Suprapubic skin (tissue), 3 donors: ENCODE measurements at regions not wholly inside any gene's neighbourhood (a gene's known extent, or its start where the extent isn't known, plus 50 kb on each side); places are given as distances from the start of the nearest gene placed in this dataset.

Experiments used
- POLR2A ChIP-seq, 2 donors: fragments of 450-650 bp; IDR thresholded peaks; one replicate each; pipeline ENCODE4 v1.6.1; 2017; ENCODE audit warnings: antibody characterized with exemption in 2 of 2, mild to moderate bottlenecking in 2 of 2, moderate library complexity in 2 of 2
- TF ChIP-seq, protein P1 (sequence below), 2 donors: fragments of 200-600 bp in 1 of 2; fragments of 450-650 bp in 1 of 2; sonication (generic) in 1 of 2; IDR thresholded peaks; one replicate each; pipeline ENCODE4 v1.5.1; 2016 to 2019; ENCODE audit warnings: antibody characterized with exemption in 2 of 2, mild to moderate bottlenecking in 1 of 2, moderate library complexity in 1 of 2

DNA sequence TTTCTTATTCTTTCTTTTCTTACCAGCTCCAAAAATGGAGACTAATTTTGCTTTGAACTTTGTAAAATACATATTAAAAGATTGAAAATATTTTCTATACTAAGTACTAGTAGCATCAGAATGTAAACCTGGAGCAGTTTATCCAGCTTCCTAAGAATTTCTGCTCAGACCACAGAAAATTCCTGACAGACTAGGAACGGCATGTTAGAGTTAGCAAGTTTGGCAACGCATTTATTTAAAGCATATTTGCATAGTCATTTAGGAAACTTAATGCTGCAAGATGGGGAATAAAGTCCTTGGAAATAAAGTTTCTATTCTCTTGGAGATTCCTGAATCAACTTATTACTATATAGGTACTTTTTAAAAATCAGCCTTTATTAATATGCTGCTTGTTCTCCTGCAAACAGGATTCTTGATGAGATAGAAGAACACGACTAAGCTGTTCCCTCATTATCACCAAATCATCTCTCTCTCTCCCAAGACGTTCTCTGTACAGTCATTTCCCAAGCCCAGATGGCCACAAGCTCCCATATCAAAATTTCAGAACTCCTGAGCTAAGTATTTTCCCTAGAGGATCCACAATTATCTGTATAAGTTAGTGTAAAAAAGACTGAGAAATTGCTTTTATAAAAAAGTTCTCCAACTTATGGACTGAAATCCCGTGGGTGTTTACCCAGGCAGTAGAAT is 305.8 kb upstream of the NEBL start:
- TF ChIP-seq, protein P1, sequence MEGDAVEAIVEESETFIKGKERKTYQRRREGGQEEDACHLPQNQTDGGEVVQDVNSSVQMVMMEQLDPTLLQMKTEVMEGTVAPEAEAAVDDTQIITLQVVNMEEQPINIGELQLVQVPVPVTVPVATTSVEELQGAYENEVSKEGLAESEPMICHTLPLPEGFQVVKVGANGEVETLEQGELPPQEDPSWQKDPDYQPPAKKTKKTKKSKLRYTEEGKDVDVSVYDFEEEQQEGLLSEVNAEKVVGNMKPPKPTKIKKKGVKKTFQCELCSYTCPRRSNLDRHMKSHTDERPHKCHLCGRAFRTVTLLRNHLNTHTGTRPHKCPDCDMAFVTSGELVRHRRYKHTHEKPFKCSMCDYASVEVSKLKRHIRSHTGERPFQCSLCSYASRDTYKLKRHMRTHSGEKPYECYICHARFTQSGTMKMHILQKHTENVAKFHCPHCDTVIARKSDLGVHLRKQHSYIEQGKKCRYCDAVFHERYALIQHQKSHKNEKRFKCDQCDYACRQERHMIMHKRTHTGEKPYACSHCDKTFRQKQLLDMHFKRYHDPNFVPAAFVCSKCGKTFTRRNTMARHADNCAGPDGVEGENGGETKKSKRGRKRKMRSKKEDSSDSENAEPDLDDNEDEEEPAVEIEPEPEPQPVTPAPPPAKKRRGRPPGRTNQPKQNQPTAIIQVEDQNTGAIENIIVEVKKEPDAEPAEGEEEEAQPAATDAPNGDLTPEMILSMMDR (IDR thresholded peaks at IDR 0.05) = no peak
- TF ChIP-seq POLR2A (IDR thresholded peaks at IDR 0.05) = no peak
